Erythroblast (primary cell): ENCODE measurements at regions not wholly inside any gene's neighbourhood (a gene's known extent, or its start where the extent isn't known, plus 50 kb on each side); places are given as distances from the start of the nearest gene placed in this dataset.

Source experiments
- GATA1 ChIP-seq: IDR thresholded peaks from 2 replicates; pipeline ENCODE4 v1.6.1; 2011; ENCODE audit warnings: low read depth, mild to moderate bottlenecking, control low read depth, low read length, moderate library complexity
- POLR2A ChIP-seq: IDR thresholded peaks from 2 replicates; pipeline ENCODE4 v1.6.1; 2011; ENCODE audit warnings: mild to moderate bottlenecking, low read length

DNA sequence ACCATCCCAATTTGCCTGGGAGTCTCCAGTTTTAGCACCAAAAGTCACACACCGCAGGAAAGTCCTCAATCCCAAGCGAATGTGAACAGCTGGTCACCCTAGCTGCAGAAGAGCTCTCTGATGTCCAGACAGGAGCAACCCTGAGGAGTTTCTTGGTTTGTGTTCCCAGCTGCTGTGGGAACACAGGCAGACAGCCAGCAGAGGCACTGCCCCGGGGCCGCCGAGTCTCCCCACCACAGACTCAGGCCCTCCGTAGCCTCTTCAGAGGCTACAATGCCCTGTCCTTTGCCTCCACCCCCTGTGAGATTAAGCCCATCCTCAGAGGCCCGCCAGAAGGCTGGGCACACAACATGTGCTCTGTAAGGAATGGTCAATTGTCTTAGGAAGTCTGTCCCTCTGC, 111.5 kb downstream of the TTC32 start:
- TF ChIP-seq POLR2A (no peak), GATA1 (no peak)
